Ammon's horn (tissue), 1 donor: ENCODE measurements at regions not wholly inside any gene's neighbourhood (a gene's known extent, or its start where the extent isn't known, plus 50 kb on each side); places are given as distances from the start of the nearest gene placed in this dataset.
"Not testable (repeated sequence)": the region's sequence is repeated elsewhere in the genome, so short reads cannot be mapped to it uniquely, and the experiment has no call there.

Experiments used
- DNase-seq: peaks from one replicate; pipeline ENCODE4 v3.0.0-alpha.2; 2016; ENCODE audit warnings: low spot score

- DNase-seq, result no peak
Observed at GRCh38 chr1:58060559-58061170, 485.9 kb downstream of the OMA1 start.

GRCh38 chr1:58059789-58060188 lies 486.7 kb downstream of the OMA1 start:
- DNase-seq, result peak; percentile 11

- no peak for DNase-seq
Observed at GRCh38 chr1:58058323-58058722, 488.2 kb downstream of the OMA1 start.

- DNase-seq, result no peak
Observed at GRCh38 chr1:58057826-58058225, 488.7 kb downstream of the OMA1 start.

- not testable (repeated sequence) for DNase-seq
Observed at GRCh38 chr1:58051187-58051586, 495.3 kb downstream of the OMA1 start.

- no peak for DNase-seq
Observed at GRCh38 chr1:58047265-58047858, 499.2 kb downstream of the OMA1 start.

- no peak for DNase-seq
Observed at GRCh38 chr1:58045094-58045705, 501.3 kb downstream of the OMA1 start.

- no peak for DNase-seq
Observed at GRCh38 chr1:58041621-58042020, 504.9 kb downstream of the OMA1 start.

- no peak for DNase-seq
Observed at GRCh38 chr1:58038574-58038973, 508.0 kb downstream of the OMA1 start.

GRCh38 chr1:58035523-58035922 lies 511.0 kb downstream of the OMA1 start:
- no peak for DNase-seq

GRCh38 chr1:58033311-58033710 lies 513.2 kb downstream of the OMA1 start:
- DNase-seq, result no peak

GRCh38 chr1:58032611-58033073 lies 513.9 kb downstream of the OMA1 start:
- no peak for DNase-seq

GRCh38 chr1:58031416-58031815 lies 515.1 kb downstream of the OMA1 start:
- DNase-seq, result no peak

- DNase-seq, result no peak
Observed at GRCh38 chr1:58030456-58030855, 516.1 kb downstream of the OMA1 start.

GRCh38 chr1:58017641-58018040 lies 528.9 kb downstream of the OMA1 start:
- DNase-seq, result no peak

GRCh38 chr1:58013237-58013636 lies 533.3 kb downstream of the OMA1 start:
- no peak for DNase-seq

- no peak for DNase-seq
Observed at GRCh38 chr1:58011978-58012377, 534.5 kb downstream of the OMA1 start.

GRCh38 chr1:58006421-58007046 lies 540.0 kb downstream of the OMA1 start:
- no peak for DNase-seq

GRCh38 chr1:58005212-58005611 lies 541.3 kb downstream of the OMA1 start:
- DNase-seq, result no peak

- no peak for DNase-seq
Observed at GRCh38 chr1:58003988-58004387, 542.5 kb downstream of the OMA1 start.

- DNase-seq, result no peak
Observed at GRCh38 chr1:58003059-58003458, 543.5 kb downstream of the OMA1 start.

- DNase-seq, result no peak
Observed at GRCh38 chr1:58000821-58001220, 545.7 kb downstream of the OMA1 start.

- DNase-seq, result no peak
Observed at GRCh38 chr1:58000116-58000515, 546.4 kb downstream of the OMA1 start.
